ENCODE measurements at regions not wholly inside any gene's neighbourhood (a gene's known extent, or its start where the extent isn't known, plus 50 kb on each side); places are given as distances from the start of the nearest gene placed in this dataset.

DNA sequence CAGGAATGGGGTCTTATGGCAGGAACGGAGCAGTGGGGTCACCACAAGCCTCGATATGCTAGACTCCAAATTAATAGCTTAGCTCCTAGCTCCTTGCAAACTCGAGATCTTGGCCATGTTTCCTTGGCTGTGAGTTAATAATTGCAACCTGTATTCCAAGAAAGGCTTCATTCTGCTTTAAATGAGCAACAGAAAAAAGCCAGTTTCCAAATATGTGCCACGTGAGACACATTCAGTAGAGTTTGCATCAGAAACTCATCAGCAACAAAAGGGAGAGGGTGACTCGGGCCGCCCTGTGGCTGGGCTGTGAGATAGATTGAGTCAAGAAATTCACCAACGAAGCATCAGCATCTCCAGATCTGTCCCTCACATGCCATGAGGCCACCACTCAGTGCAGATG is 112.0 kb downstream of the NPTX2 start:
- no peaks in the 10 kb centered on the region for H3K4me1 ChIP-seq (ENCODE audit: low read length)
- no peaks in the 10 kb centered on the region; the same call in 1 of the 2 replicates for H3K27me3 ChIP-seq (ENCODE audit: low read depth, low read length)
- no peak overlapping the region for H3K4me2 ChIP-seq (ENCODE audit: low read length)
- no peak overlapping the region for H2AFZ ChIP-seq (ENCODE audit: low read depth, low read length)
- H3K9me3 ChIP-seq (ENCODE audit: insufficient read depth, low read length): no peaks in the 10 kb centered on the region
- H3K4me3 ChIP-seq (ENCODE audit: low read length): no peak overlapping the region
- no peaks in the 10 kb centered on the region for H3K79me2 ChIP-seq (ENCODE audit: low read length)
- H4K20me1 ChIP-seq (ENCODE audit: insufficient read depth, low read length): no peaks in the 10 kb centered on the region
- no peak overlapping the region for H3K9ac ChIP-seq (ENCODE audit: low read length)
- TF ChIP-seq, protein P1, sequence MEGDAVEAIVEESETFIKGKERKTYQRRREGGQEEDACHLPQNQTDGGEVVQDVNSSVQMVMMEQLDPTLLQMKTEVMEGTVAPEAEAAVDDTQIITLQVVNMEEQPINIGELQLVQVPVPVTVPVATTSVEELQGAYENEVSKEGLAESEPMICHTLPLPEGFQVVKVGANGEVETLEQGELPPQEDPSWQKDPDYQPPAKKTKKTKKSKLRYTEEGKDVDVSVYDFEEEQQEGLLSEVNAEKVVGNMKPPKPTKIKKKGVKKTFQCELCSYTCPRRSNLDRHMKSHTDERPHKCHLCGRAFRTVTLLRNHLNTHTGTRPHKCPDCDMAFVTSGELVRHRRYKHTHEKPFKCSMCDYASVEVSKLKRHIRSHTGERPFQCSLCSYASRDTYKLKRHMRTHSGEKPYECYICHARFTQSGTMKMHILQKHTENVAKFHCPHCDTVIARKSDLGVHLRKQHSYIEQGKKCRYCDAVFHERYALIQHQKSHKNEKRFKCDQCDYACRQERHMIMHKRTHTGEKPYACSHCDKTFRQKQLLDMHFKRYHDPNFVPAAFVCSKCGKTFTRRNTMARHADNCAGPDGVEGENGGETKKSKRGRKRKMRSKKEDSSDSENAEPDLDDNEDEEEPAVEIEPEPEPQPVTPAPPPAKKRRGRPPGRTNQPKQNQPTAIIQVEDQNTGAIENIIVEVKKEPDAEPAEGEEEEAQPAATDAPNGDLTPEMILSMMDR (IDR thresholded peaks at IDR 0.05; ENCODE audit: low read depth, low read length): no peak
- no peak for TF ChIP-seq EZH2phosphoT487 (IDR thresholded peaks at IDR 0.05; ENCODE audit: low read depth)
- H3K36me3 ChIP-seq (replicated peaks; ENCODE audit: low read depth, low read length): no peaks in the 10 kb centered on the region
- H3K27ac ChIP-seq (ENCODE audit: low read length): no peak overlapping the region

DNA sequence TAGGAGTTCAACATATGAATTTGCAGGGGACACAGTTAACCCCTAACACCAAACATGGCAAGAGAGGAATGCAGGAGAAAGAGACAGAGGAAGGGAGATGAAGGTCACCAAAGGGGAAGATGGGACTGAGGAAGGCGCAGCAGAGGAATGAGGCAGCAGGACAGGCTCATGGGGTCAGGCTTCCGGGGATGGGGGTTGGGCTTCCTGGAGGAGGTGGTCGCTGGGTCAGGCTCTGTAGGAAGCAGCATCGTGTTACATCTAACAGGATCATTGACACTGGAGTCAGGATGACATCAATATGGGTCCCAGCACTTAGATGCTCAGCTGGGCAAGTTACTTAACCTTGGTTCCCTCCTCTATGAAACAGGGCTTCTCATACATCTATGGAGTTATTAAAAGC is 113.2 kb downstream of the NPTX2 start:
- Histone ChIP-seq H3K9ac (ENCODE audit: low read length) (no peak overlapping the region), H3K4me1 (ENCODE audit: low read length) (no peaks in the 10 kb centered on the region), H3K27me3 (ENCODE audit: low read depth, low read length) (no peaks in the 10 kb centered on the region; the same call in 1 of the 2 replicates), H3K36me3 (replicated peaks; ENCODE audit: low read depth, low read length) (no peaks in the 10 kb centered on the region), H2AFZ (ENCODE audit: low read depth, low read length) (no peak overlapping the region), H3K79me2 (ENCODE audit: low read length) (no peaks in the 10 kb centered on the region), H3K9me3 (ENCODE audit: insufficient read depth, low read length) (no peaks in the 10 kb centered on the region), H3K4me3 (ENCODE audit: low read length) (no peak overlapping the region), H3K27ac (ENCODE audit: low read length) (no peak overlapping the region), H4K20me1 (ENCODE audit: insufficient read depth, low read length) (no peaks in the 10 kb centered on the region), H3K4me2 (ENCODE audit: low read length) (no peak overlapping the region)
- TF ChIP-seq, protein P1 (IDR thresholded peaks at IDR 0.05; ENCODE audit: low read depth, low read length): no peak

DNA sequence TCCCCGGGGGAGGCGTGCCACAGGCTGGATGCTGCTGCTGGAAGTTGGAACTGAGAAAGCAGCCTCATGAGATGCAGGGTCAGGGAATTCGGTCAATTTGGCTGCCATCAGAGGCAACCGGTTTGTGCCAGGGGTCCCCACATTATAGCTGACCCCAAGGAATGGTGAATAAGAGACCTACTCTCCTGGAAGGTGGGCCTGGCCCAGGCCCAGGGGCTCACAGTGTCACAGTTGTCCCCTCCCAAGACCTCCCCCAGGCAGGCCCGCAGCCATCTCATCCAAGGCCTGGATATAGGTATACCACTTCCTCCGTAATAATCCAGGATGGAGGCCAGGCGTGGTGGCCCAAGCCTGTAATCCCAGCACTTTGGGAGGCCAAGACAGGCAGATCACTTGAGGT is 114.6 kb downstream of the NPTX2 start:
- H3K9me3 ChIP-seq (ENCODE audit: insufficient read depth, low read length): no peaks in the 10 kb centered on the region
- H3K9ac ChIP-seq (ENCODE audit: low read length): no peak overlapping the region
- H3K4me2 ChIP-seq (ENCODE audit: low read length): no peak overlapping the region
- no peaks in the 10 kb centered on the region for H3K79me2 ChIP-seq (ENCODE audit: low read length)
- no peaks in the 10 kb centered on the region for H3K4me1 ChIP-seq (ENCODE audit: low read length)
- no peaks in the 10 kb centered on the region; the same call in 1 of the 2 replicates for H3K27me3 ChIP-seq (ENCODE audit: low read depth, low read length)
- no peak for TF ChIP-seq EZH2phosphoT487 (IDR thresholded peaks at IDR 0.05; ENCODE audit: low read depth)
- TF ChIP-seq, protein P1 (IDR thresholded peaks at IDR 0.05; ENCODE audit: low read depth, low read length): no peak
- no peak overlapping the region for H3K27ac ChIP-seq (ENCODE audit: low read length)
- H4K20me1 ChIP-seq (ENCODE audit: insufficient read depth, low read length): no peaks in the 10 kb centered on the region
- H2AFZ ChIP-seq (ENCODE audit: low read depth, low read length): no peak overlapping the region
- no peaks in the 10 kb centered on the region for H3K36me3 ChIP-seq (replicated peaks; ENCODE audit: low read depth, low read length)
- H3K4me3 ChIP-seq (ENCODE audit: low read length): no peak overlapping the region

DNA sequence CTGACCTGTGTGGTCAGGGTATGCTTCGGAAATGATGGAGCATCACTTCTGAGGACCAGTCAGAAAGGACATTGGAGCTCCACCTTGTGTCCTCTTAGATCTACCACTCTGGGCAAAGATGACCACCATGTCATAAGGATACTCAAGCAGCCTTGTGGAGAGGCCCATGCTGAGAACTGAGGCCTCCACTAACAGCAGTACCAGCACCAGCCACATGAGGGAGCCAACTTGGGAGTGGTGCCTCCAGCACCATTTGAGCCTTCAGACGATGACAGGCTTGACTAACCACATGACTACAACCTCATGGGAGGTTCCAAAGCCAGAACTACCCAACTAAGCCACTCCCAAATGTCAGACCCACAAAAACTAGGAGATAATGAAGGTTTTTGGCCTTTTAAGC is 116.0 kb downstream of the NPTX2 start:
- Histone ChIP-seq H3K27me3 (ENCODE audit: low read depth, low read length) (no peaks in the 10 kb centered on the region; the same call in 1 of the 2 replicates), H2AFZ (ENCODE audit: low read depth, low read length) (no peak overlapping the region; the same call in 1 of the 2 replicates)

More for the DNA sequence above, 116.0 kb downstream of the NPTX2 start:
- Histone ChIP-seq H4K20me1 (ENCODE audit: insufficient read depth, low read length) (no peaks in the 10 kb centered on the region), H3K4me3 (ENCODE audit: low read length) (no peak overlapping the region), H3K4me1 (ENCODE audit: low read length) (no peaks in the 10 kb centered on the region), H3K36me3 (replicated peaks; ENCODE audit: low read depth, low read length) (no peaks in the 10 kb centered on the region), H3K4me2 (ENCODE audit: low read length) (no peak overlapping the region), H3K27ac (ENCODE audit: low read length) (no peak overlapping the region), H3K9me3 (ENCODE audit: insufficient read depth, low read length) (no peaks in the 10 kb centered on the region), H3K79me2 (ENCODE audit: low read length) (no peaks in the 10 kb centered on the region), H3K9ac (ENCODE audit: low read length) (no peak overlapping the region)
- TF ChIP-seq, protein P1 (IDR thresholded peaks at IDR 0.05; ENCODE audit: low read depth, low read length): peak; percentile 70
- no peak for TF ChIP-seq EZH2phosphoT487 (IDR thresholded peaks at IDR 0.05; ENCODE audit: low read depth)
